ENCODE measurements at regions not wholly inside any gene's neighbourhood (a gene's known extent, or its start where the extent isn't known, plus 50 kb on each side); places are given as distances from the start of the nearest gene placed in this dataset.

DNA sequence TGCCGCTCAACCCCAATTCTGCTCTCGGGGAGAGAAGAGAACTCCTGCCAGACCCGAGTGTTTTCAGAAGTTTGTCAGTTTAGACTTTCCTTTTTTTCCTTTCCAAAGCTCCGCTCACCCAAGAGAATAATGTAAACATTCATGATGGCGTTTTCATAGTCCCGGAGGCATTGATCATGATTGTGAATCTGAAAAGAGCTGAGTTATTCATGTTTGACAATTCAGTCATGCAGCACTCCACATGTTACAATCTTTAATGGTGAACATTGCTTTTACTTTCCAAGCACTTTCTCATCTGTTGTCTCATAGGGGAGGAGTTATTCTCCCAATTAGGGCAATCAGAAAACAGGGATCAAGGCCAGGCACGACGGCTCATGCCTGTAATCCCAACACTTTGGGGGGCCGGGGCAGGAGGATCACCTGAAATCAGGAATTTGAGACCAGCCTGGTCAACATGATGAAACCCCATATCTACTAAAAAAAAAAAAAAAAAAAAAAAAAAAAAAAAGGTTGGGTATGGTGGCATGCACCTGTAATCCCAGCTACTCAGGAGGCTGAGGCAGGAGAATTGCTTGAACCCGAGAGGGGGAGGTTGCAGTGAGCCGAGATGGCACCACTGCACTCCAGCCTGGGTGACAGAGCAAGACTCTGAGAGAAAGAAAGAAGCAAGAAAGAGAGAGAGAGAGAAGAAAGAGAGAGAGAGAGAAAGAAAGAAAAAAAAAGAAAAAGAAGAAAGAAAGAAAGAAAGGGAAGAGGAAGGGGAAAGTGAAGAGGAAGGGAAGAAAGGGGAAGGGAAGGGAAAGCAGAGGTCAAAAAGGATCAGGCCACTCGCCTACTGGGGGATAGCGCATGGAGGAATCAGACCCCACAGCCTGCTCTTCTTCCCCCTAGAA, 70.0 kb upstream of the TNRC6C start:
- no peak for DNase-seq (ENCODE audit: insufficient read length, low spot score)
- TF ChIP-seq POLR2A (IDR thresholded peaks at IDR 0.05; ENCODE audit: low read depth, low read length): no peak
- no peak for FAIRE-seq

DNA sequence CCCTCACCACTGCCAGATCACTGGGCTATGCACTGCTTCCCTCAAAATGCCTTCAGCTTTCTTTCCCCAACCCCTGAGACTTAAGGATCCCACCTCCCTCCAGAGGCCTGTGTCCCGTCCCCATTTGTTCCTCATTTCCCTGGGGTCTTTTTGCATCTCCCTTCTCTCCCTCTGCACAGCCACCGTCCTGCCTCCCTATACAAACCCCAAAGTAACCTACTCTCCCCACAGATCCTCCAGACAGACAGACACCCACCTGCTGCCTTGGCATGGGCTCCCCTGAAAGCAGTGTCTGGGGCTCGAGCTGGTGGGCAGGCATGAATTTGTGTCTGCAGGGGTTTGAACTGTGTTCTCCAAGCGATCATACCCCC, 69.4 kb upstream of the TNRC6C start:
- FAIRE-seq (no peak), DNase-seq (ENCODE audit: insufficient read length, low spot score) (no peak)
- no peak for TF ChIP-seq POLR2A (IDR thresholded peaks at IDR 0.05; ENCODE audit: low read depth, low read length)

DNA sequence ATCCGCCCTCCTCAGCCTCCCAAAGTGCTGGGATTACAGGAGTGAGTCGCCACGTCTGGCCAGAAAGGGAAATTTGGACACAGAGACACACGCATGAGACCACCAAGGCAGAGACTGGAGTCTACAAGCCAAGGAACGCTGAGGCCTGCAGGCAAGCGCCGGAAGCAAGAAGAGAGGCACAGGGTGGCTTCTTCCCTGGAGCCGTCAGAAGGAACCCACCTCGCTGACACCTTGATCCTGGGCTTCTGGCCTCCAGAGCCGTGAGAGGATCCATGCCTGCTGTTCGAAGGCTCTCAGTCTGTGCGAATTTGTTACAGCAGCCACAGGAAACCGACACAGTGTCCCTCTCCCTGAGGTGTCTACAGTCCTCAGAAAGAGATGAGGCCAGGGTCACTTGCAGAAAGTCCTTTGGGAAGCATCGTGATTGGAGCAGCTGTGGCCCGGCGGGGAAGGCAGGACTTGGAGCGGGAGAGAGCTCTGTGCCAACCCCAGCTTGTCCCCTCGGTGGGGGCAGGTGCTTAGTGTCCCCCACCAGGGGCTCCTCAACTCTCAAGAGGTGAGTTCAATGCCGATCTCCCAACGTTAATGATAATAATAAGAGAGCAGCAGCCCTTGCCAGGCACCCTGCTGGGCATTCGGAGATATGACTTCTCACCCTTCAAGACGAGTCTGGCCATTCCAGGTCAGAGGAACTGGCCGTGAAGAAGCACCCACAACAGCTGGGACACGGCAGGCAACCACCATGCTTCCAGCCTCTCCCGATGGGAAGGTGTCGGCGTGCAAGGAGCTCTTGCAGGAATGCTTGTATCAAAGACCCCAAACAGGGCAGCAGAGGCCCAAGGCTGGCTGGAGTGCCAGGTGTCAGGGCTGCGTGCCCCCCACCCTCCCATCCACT, 68.4 kb upstream of the TNRC6C start:
- no peak for DNase-seq (ENCODE audit: insufficient read length, low spot score)
- TF ChIP-seq POLR2A (IDR thresholded peaks at IDR 0.05; ENCODE audit: low read depth, low read length): no peak
- FAIRE-seq: no peak

DNA sequence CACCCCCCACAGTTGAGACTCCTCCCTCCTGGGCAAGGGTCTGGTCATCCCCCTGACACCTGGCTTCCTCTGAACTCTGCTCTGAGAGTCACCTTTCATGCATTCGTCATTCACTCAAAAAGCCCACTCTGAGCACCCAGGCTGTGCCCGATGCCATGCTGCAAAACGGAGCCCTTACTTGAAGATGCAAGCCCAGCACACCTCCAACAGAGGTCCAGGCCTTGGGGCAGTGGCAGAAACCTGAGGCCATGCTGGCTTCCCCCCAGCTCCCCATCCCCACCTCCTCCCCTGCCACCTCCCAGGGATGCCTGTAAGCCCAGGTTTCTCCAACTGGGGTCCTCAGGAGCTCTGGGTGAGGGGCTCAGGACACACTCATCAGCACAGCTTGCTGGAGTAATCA, 67.7 kb upstream of the TNRC6C start:
- TF ChIP-seq POLR2A (IDR thresholded peaks at IDR 0.05; ENCODE audit: low read depth, low read length): no peak
- FAIRE-seq (no peak), DNase-seq (ENCODE audit: insufficient read length, low spot score) (no peak)

DNA sequence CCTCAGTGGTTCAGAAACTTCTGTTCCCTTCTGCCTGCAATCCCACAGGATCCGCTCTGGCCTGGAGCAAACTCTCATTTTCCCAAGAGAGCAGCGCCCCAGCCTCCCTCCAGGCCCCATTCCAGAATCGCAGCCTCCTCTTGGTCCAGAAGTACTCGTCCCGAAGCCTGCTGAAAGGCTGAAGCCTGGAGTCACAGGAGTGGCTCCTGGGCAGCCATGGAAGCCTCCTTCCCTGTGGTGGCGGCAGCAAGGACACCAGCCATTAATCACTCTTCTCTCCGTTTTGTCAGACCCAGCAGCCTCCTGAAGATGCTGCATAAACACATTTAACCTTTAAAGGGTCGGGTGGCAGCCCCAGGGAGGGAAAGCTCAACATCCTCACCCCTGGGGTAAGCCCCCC, 66.9 kb upstream of the TNRC6C start:
- TF ChIP-seq POLR2A (IDR thresholded peaks at IDR 0.05; ENCODE audit: low read depth, low read length): no peak
- no peak for FAIRE-seq

DNA sequence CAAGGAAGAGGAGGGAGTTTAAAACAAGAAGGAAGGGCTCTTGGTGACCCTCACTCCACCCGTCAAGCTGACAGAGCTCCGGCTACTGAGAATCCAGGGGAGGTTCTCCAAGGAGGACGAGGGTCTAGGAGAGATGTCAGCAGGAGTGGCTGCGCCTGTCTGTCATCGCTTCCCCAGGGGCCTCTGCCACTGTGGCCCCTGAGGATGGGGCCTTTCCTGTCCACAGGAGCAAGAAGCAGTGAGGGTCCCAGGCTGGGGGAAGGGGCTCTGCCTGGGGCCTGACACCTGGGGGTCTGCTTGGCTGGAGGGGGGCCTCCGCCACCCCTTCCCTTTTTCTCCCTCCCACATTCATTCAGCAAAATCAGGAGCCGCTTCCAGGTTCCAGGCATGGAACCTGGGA, 66.5 kb upstream of the TNRC6C start:
- FAIRE-seq (no peak), DNase-seq (ENCODE audit: insufficient read length, low spot score) (no peak)
- no peak for TF ChIP-seq POLR2A (IDR thresholded peaks at IDR 0.05; ENCODE audit: low read depth, low read length)

More for the DNA sequence above, 66.9 kb upstream of the TNRC6C start:
- no peak for DNase-seq (ENCODE audit: insufficient read length, low spot score)

DNA sequence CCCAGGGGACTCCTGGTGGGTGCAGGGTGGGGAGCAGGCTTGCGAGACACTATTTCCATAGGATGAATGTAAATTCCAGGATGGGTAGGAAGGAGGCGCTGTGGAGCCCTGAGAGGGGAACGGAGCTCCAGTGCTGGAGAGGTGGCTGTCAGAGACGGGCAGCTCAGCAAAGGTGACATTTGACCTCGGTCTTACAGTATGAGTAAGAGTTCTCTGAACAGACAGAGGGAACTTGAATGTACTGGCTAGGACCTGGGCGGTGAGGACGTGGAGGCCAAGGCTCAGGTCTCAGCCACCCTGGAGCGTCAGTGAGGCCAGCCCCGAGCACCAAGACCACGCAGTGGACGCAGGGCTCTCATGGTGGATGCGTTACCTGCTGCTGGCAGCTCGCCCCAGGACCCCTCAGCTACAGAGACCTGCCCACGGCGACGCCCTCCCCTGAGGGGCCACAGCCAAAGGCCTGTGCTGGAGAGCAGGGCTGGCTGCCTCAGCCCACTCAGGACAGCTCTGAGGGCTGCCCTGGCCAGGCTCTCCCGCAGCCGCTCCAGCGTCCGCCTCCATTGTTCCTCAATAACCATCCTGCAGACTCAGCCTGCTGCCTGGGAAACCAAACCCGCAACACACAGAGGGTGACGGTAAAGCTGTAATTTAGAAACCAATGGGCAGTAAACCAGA, 65.9 kb upstream of the TNRC6C start:
- no peak for TF ChIP-seq POLR2A (IDR thresholded peaks at IDR 0.05; ENCODE audit: low read depth, low read length)
- FAIRE-seq (no peak), DNase-seq (ENCODE audit: insufficient read length, low spot score) (no peak)

DNA sequence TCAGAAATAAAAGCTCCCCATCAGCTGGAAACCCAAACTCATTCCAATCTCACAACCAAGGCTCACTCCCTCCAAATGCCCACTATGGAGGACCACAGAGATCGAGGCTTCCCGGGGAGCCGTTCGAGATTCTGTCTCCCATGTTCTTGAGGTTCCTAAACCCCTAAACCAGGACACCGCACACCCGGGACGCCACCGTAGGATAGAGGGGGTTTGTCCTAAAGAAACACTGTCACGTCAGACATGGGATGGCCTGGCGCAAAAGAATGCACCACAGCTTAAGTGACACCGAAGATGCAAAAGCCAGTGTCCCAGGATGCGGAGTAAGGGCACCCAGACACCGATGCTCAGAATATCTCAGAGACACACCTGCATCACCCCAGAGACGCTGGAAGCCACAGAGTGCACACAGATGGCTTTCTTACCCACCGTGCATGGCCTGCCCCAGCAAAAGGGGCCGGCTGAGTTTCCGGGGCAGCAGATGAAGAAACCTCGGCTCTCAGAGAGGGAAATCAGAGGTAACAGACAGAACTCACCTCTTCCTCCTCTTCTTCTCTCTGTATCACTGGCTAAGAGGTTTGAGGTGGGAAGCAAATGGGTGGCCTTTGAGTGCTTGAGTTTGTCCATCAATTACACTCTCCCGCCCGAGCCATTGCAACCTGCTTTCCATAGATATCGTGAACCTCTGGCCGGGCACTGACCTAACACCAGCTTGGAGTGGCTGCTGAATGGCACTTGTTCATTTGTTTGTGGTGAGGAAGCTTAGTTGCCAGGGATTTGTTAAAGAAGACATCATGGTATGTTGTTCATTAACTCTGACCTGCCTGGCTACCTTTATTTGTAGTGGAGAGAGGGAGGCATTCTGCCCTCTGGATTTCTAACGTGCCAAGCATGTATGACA, 65.1 kb upstream of the TNRC6C start:
- TF ChIP-seq POLR2A (IDR thresholded peaks at IDR 0.05; ENCODE audit: low read depth, low read length): no peak
- FAIRE-seq: no peak
- no peak for DNase-seq (ENCODE audit: insufficient read length, low spot score)

DNA sequence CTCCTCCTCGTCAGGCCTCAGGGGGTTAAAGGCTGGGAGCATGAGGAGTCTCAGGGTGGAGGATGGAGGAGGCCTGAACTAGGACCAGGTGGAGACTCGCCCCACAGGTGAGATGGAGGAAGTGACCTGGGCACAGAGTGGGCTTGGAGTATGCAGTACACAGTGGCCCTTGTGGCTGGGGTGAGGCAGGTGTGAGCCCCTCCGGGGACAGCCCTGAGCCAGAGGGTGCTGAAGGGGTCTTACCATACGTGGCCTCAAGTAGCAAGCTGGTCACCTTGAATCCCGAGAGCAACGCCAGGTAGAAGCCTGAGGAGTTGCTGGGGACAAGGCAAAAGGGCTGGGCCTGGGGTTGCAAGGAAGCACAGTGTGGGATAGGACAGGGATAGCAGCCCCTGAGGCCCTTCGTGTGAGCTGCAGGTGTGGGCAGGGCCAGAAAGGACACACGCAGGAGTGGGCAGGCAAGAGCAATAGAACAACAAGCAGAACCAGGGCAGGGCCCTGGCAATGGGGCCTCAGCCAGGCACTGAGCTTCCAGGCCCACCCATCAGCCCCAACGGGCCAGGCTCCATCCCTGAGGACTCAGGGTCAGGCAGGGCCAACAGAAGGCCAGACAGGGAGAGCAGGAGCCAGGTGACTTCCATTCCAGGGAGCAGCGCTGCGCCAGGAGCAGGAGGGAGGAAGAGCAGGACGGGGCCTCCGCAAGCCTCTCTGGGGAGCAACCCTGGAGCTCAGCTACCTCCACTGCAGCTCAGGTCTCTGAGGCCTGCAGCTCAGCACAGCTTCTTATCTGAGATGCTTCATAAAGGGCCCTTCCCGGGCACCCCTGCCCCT, 64.2 kb upstream of the TNRC6C start:
- no peak for TF ChIP-seq POLR2A (IDR thresholded peaks at IDR 0.05; ENCODE audit: low read depth, low read length)
- FAIRE-seq (no peak), DNase-seq (ENCODE audit: insufficient read length, low spot score) (no peak)

DNA sequence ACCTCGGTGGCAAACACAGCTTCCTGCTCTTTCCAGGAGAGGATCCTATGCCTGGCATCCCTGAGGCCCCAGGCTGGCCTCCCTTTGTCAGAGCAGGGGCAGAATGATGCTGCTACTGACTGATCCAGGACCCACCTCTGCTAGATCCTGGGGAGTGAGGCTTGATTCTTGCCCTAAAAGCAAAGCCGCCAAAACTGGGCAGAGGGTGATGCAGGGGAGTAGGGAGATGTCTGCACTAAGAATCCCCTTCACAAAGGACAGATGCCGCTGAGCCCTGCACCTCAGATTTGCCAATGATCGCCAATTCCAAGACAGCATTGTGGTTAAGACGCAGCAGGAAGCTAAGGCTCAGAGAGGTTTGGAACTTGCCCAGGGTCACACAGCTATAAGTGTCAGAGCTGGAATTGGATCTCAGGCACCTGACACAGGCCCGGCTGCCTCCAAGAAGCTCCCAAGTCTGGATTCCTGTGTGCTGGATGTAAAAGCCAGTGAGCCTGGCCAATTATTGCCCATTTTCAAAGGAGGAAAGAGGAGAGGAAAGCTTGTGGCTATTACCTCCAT, 60.7 kb upstream of the TNRC6C start:
- DNase-seq (ENCODE audit: insufficient read length, low spot score) (no peak), FAIRE-seq (no peak)
- no peak for TF ChIP-seq POLR2A (IDR thresholded peaks at IDR 0.05; ENCODE audit: low read depth, low read length)

DNA sequence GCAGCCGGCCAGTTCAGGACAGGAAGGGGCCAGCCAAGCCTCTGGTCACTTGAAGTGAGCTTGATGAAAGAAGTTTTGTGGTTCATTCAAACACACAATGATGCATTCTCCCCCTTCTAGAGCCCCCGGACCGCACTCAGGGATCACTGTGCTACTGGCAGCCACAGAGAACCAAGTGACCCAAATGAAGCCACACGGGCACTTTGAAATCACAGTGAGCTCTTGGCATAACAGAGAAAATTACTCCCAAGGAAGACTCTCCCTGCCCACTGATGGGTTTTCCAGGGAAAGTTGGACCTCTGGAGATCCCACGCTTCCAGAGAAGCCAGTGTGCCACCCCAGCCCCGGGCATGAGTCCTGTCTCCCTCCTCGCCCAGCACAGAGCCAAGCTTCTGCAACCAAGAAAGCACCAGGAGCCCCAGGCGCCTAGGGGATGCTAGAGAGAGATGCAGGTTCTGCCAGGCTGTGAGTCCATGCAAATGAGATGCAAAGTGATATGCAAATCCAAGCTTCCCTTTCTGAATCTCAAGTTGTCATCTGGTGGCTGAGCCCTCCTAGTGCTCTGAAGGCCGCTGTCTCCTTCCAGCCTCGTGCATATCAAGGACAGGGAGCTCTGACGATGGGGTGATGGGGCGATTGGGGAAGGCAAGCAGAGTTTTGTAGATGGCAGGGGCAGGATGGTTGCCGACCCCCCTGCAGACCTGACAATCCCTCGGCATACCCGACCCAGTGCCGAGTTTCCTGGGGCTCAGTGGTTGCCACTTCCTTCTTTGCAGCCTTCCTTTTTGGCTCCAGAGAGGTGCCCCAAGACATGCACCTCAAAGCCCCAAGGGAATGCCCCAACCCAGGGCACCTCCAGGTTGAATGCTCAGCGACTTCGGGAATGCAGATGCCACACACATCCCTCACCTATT, 59.7 kb upstream of the TNRC6C start:
- DNase-seq (ENCODE audit: insufficient read length, low spot score) (no peak), FAIRE-seq (no peak)
- TF ChIP-seq POLR2A (IDR thresholded peaks at IDR 0.05; ENCODE audit: low read depth, low read length): no peak
